A673 (cell line): ENCODE measurements at regions not wholly inside any gene's neighbourhood (a gene's known extent, or its start where the extent isn't known, plus 50 kb on each side); places are given as distances from the start of the nearest gene placed in this dataset.
"Not testable (repeated sequence)": the region's sequence is repeated elsewhere in the genome, so short reads cannot be mapped to it uniquely, and the experiment has no call there.

Experiments used
- BruUV-seq: library from RNA; stranded (reverse); fragments of 400-500 nt; replicated peaks from 2 replicates; lab custom pipeline; 2021; lab: Mats Ljungman, UMichigan
- CTCF ChIA-PET: fragments of 300-600 bp; sonication (Branson Sonifier 250); formaldehyde crosslinking; loops from one replicate; lab custom pipeline; 2022; ENCODE audit warnings: antibody characterized with exemption; lab: Charles Lee
- POLR2A ChIA-PET: fragments of 300-600 bp; sonication (Branson Sonifier 250); formaldehyde crosslinking; loops from one replicate; lab custom pipeline; 2022; ENCODE audit warnings: antibody characterized with exemption; ENCODE audit not compliant: low non-redundant PET; lab: Charles Lee
- DNase-seq: peaks from one replicate; pipeline ENCODE4 v3.0.0-alpha.2; 2015; ENCODE audit warnings: low spot score
- H3K27ac ChIP-seq: fragments of 200-600 bp; sonication (generic); 2 replicates; pipeline ENCODE4 v1.5.1; 2016; ENCODE audit warnings: mixed run types, low read depth, mild to moderate bottlenecking, mixed read lengths, antibody characterized with exemption, low read length; ENCODE audit not compliant: poor library complexity, severe bottlenecking
- H3K27me3 ChIP-seq: fragments of 200-600 bp; sonication (generic); replicated peaks from 2 replicates; pipeline ENCODE4 v1.6.1; 2017; ENCODE audit warnings: mixed run types, low read depth, mild to moderate bottlenecking, mixed read lengths, antibody characterized with exemption, low read length; ENCODE audit not compliant: insufficient read depth, poor library complexity
- H3K36me3 ChIP-seq: fragments of 200-600 bp; sonication (generic); 2 replicates; pipeline ENCODE4 v1.6.1; 2016; ENCODE audit warnings: mixed run types, mild to moderate bottlenecking, mixed read lengths, antibody characterized with exemption, low read length; ENCODE audit not compliant: insufficient read depth, poor library complexity, severe bottlenecking
- H3K4me1 ChIP-seq: fragments of 200-600 bp; sonication (generic); 2 replicates; pipeline ENCODE4 v1.6.1; 2017; ENCODE audit warnings: mixed run types, mild to moderate bottlenecking, mixed read lengths, antibody characterized with exemption, low read length; ENCODE audit not compliant: insufficient read depth, poor library complexity, severe bottlenecking
- H3K4me3 ChIP-seq: fragments of 200-600 bp; sonication (generic); 2 replicates; pipeline ENCODE4 v1.5.1; 2016; ENCODE audit warnings: low read depth, mixed run types, mild to moderate bottlenecking, mixed read lengths, low read length; ENCODE audit not compliant: poor library complexity, severe bottlenecking
- H3K9me3 ChIP-seq: fragments of 200-600 bp; sonication (generic); 2 replicates; pipeline ENCODE4 v1.6.1; 2016; ENCODE audit warnings: mixed run types, low read depth, mild to moderate bottlenecking, mixed read lengths, antibody characterized with exemption, low read length; ENCODE audit not compliant: poor library complexity, severe bottlenecking
- EZH2 ChIP-seq: fragments of 200-600 bp; sonication (generic); IDR thresholded peaks from 2 replicates; pipeline ENCODE4 v1.6.1; 2017; ENCODE audit warnings: borderline replicate concordance, low read depth, mild to moderate bottlenecking, mixed read lengths, antibody characterized with exemption, low read length; ENCODE audit not compliant: poor library complexity, severe bottlenecking
- intact Hi-C: fragments of 100-400 bp; cut with micrococcal nuclease; formaldehyde crosslinking; loops from one replicate; pipeline ENCODE4 v1.10.0; 2022; ENCODE audit not compliant: unreplicated experiment
- TF ChIP-seq, protein P1 (sequence below): fragments of 300-800, 200-600 bp; sonication (generic); conservative IDR thresholded peaks from 2 replicates; pipeline ENCODE4 v1.5.1; 2017; ENCODE audit warnings: low read depth, mild to moderate bottlenecking, antibody characterized with exemption, low read length, moderate library complexity, mixed read lengths

DNA sequence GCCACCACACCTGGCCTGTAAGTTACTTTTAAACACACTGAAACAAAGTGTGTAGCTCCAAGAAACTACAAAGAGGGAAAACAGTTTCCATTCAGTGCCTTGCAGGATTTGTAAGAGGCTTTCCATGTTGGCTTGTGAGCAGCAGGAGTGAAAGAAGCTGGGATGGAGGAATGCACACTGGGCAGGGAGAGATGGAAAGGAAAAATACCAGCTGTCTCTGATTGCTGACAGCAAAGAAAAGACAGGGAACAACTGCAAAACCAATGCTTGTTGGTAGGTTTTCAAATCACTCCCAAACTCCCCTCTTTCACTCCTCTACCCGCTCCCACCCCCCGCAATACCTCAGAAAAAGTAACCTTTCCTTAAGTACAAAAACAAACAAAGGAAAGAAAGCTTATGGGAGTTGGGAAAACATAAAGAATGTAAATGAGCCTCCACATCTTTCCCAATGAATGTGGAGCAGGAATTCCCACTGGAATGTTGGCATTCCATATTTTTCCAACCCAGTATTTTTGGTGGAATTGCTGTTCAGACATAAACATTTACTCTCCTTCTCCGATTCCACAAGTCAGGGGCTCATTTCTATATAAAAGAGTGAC, 166.1 kb downstream of the THBS2 start:
- H3K27me3 ChIP-seq: no peaks in the 10 kb centered on the region
- CTCF ChIA-PET: no interaction called here
- no peaks in the 10 kb centered on the region for H3K36me3 ChIP-seq
- intact Hi-C loops: no loop called here
- no peak overlapping the region for H3K4me3 ChIP-seq
- TF ChIP-seq, protein P1, sequence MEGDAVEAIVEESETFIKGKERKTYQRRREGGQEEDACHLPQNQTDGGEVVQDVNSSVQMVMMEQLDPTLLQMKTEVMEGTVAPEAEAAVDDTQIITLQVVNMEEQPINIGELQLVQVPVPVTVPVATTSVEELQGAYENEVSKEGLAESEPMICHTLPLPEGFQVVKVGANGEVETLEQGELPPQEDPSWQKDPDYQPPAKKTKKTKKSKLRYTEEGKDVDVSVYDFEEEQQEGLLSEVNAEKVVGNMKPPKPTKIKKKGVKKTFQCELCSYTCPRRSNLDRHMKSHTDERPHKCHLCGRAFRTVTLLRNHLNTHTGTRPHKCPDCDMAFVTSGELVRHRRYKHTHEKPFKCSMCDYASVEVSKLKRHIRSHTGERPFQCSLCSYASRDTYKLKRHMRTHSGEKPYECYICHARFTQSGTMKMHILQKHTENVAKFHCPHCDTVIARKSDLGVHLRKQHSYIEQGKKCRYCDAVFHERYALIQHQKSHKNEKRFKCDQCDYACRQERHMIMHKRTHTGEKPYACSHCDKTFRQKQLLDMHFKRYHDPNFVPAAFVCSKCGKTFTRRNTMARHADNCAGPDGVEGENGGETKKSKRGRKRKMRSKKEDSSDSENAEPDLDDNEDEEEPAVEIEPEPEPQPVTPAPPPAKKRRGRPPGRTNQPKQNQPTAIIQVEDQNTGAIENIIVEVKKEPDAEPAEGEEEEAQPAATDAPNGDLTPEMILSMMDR: no peak
- no TSS peak for BruUV-seq
- H3K9me3 ChIP-seq: peaks cover 5% of the 10 kb centered on the region
- no peak for DNase-seq
- no peak overlapping the region for H3K27ac ChIP-seq
- POLR2A ChIA-PET: no interaction called here
- peaks cover 6% of the 10 kb centered on the region for H3K4me1 ChIP-seq

DNA sequence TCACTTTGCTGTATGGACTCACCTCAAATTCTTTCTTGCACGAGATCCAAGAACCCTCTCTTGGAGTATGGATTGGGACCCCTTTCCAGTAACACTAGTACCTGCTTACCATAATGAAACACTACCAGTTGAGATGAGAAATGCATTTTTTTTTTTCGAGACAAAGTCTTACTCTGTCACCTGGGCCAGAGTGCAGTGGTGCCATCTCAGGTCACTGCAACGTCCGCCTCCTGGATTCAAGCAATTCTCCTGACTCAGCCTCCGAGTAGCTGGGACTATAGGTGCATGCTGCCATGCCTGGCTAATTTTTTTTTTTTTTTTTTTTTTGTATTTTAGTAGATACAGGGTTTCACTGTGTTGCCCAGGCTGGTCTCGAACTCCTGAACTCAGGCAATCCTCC, 167.0 kb downstream of the THBS2 start:
- POLR2A ChIA-PET, H3K36me3 ChIP-seq, H3K27ac ChIP-seq, H3K4me3 ChIP-seq, BruUV-seq, intact Hi-C loops, H3K27me3 ChIP-seq, H3K9me3 ChIP-seq, DNase-seq, CTCF ChIA-PET, H3K4me1 ChIP-seq: not testable (repeated sequence)

DNA sequence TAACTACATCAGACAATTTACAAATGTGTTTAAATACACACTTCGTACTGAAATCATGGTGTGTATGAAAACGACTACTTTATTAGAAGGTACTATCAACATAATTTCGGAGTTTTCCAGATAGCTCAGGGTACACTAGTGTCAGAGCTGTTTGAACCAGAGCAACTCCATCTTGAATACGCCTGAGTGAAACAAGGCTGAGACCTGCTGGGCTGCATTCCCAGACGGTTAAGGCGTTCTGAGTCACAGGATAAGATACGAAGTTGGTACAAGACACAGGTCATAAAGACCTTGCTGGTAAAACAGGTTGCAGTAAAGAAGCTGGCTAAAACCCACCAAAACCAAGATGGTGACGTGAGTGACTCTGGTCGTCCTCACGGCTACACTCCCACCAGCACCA, 167.6 kb downstream of the THBS2 start:
- H3K27me3 ChIP-seq: no peaks in the 10 kb centered on the region
- intact Hi-C loops: no loop called here
- H3K4me3 ChIP-seq: no peak overlapping the region
- no peak for DNase-seq
- ChIA-PET POLR2A (no interaction called here), CTCF (no interaction called here)
- no TSS peak for BruUV-seq
- no peak overlapping the region for H3K27ac ChIP-seq
- no peak for TF ChIP-seq EZH2
- TF ChIP-seq, protein P1: no peak
- H3K4me1 ChIP-seq: peaks cover 6% of the 10 kb centered on the region
- H3K9me3 ChIP-seq: peaks cover 5% of the 10 kb centered on the region
- no peaks in the 10 kb centered on the region for H3K36me3 ChIP-seq

DNA sequence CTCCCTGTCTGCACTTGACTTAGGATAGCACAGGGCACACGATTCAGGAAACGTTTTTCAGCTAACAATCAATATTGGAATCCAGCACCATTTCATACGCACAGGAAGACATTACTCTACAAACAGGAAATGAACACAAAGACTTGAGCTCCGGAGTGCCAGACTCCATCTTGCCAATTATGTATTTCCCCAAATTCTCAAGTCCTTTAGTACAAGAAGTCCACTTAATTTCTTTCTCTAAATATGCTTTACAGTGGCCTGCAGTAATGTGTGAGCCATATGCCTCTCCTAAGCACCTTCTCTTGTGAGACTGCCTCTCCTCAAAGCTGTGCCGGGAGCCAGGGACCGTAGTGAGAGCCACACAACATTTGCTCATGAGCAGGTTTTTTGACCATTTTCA, 168.2 kb downstream of the THBS2 start:
- peak; percentile 52 for DNase-seq
- CTCF ChIA-PET: no interaction called here
- H3K4me3 ChIP-seq: no peak overlapping the region
- intact Hi-C loops: no loop called here
- H3K4me1 ChIP-seq: peaks cover 6% of the 10 kb centered on the region
- no peak overlapping the region for H3K27ac ChIP-seq
- H3K36me3 ChIP-seq: no peaks in the 10 kb centered on the region
- TF ChIP-seq, protein P1: no peak
- no peak for TF ChIP-seq EZH2
- peaks cover 2% of the 10 kb centered on the region for H3K9me3 ChIP-seq
- H3K27me3 ChIP-seq: no peaks in the 10 kb centered on the region
- POLR2A ChIA-PET: no interaction called here
- no TSS peak for BruUV-seq

DNA sequence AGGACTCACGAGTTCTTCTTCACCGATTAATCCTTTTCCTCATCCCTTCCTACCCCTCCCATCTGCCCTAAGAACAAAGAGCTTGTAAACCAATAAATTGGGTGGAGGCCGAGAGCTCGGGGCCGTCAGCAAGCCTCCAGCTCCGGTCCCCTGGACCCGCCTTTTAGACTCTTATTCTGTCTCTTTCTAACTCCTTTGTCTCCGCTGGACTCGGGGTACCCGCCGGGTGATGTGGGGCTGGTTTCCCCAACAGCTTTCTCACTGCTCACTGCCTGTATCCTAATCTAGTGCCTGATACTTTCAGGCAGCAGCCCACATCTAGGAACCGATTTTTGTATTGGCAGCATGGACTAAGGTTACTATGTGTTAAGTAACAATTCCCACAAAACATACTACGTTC, 169.1 kb downstream of the THBS2 start:
- CTCF ChIA-PET, intact Hi-C loops, H3K4me1 ChIP-seq, H3K27ac ChIP-seq, POLR2A ChIA-PET, H3K4me3 ChIP-seq, BruUV-seq, H3K27me3 ChIP-seq, H3K9me3 ChIP-seq, H3K36me3 ChIP-seq, DNase-seq: not testable (repeated sequence)
